Breast epithelium (tissue), 3 donors: ENCODE measurements at regions not wholly inside any gene's neighbourhood (a gene's known extent, or its start where the extent isn't known, plus 50 kb on each side); places are given as distances from the start of the nearest gene placed in this dataset.

Experiments
- POLR2A ChIP-seq: fragments of 450-650 bp; IDR thresholded peaks from one replicate; pipeline ENCODE4 v1.6.1; 2016; ENCODE audit warnings: antibody characterized with exemption, mild to moderate bottlenecking, moderate library complexity
- POLR2AphosphoS5 ChIP-seq, 3 donors: sonication (generic); formaldehyde crosslinking; IDR thresholded peaks; one replicate each; pipeline ENCODE4 v1.6.1; 2017; ENCODE audit warnings: antibody characterized with exemption in 3 of 3
- TF ChIP-seq, protein P1 (sequence below), 3 donors: fragments of 450-650 bp; IDR thresholded peaks; one replicate each; pipeline ENCODE4 v1.5.1; 2016 to 2017; ENCODE audit warnings: antibody characterized with exemption in 3 of 3, mild to moderate bottlenecking in 3 of 3, moderate library complexity in 3 of 3

DNA sequence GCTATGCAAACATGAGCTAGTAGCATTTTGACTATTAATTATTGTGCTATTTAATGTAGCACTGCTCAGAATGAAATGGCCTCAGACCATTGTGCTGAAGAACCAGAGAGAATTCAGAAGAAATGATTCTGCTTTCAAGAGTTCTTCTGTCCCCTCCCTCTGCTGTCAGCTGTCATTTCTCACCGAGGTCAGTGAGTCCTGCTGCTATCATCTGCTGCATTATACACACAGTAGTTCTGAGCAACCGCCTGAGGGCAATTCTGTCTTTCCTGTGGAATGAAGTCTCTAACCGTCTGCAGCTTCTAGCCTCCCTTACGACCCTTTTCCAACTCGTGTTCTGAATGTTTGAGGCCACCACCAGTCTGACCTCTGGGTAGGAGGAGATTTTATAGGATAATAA lies 249.4 kb downstream of the HNRNPD start:
- TF ChIP-seq POLR2A (no peak), POLR2AphosphoS5 (IDR thresholded peaks at IDR 0.05) (no peak)
- TF ChIP-seq, protein P1, sequence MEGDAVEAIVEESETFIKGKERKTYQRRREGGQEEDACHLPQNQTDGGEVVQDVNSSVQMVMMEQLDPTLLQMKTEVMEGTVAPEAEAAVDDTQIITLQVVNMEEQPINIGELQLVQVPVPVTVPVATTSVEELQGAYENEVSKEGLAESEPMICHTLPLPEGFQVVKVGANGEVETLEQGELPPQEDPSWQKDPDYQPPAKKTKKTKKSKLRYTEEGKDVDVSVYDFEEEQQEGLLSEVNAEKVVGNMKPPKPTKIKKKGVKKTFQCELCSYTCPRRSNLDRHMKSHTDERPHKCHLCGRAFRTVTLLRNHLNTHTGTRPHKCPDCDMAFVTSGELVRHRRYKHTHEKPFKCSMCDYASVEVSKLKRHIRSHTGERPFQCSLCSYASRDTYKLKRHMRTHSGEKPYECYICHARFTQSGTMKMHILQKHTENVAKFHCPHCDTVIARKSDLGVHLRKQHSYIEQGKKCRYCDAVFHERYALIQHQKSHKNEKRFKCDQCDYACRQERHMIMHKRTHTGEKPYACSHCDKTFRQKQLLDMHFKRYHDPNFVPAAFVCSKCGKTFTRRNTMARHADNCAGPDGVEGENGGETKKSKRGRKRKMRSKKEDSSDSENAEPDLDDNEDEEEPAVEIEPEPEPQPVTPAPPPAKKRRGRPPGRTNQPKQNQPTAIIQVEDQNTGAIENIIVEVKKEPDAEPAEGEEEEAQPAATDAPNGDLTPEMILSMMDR (IDR thresholded peaks at IDR 0.05) = no peak
